ENCODE measurements at regions not wholly inside any gene's neighbourhood (a gene's known extent, or its start where the extent isn't known, plus 50 kb on each side); places are given as distances from the start of the nearest gene placed in this dataset.

DNA sequence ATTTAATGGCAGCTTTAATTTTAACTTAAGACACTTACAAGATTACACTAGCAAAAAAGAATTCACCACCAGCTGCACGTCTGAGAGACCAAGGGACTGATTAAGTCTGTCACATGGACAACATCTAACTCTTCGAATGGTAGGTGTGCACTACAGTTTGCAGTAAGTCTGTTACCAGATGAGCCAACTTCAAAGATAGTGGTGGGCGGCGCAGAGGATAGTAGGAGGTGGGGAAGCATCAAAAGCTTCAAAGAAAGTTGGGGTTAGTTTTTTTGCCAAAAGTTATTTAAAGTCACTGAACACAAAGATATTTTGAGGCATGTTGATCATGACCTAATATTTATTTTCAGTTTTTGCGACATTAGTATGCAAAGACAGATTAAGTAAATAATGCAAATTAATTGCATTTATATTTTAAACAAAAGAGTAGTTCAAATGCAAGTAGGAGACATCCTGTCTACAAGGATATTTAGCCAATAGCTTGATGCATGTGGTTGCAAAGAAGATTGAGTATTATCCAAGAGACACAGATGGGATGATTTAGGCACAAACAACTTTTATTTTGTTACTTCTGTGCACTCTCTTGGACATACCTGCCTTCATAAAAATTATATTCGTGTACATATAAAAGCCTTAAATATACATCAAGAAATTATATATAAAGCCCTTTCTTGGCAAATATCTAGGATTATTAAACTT lies 327.7 kb downstream of the BMP4 start:
- TF ChIP-seq POLR2A (IDR thresholded peaks at IDR 0.05; ENCODE audit: control extremely low read depth in 1 of 2, low read depth in 2 of 2, low read length in 2 of 2) (no peak), EP300 (IDR thresholded peaks at IDR 0.05; ENCODE audit: borderline replicate concordance in 1 of 2, low read depth in 2 of 2, low read length in 2 of 2) (no peak), BACH1 (IDR thresholded peaks at IDR 0.05; ENCODE audit: low read length) (no peak), KDM1A (IDR thresholded peaks at IDR 0.05; ENCODE audit: borderline replicate concordance, low read length) (no peak), PHF8 (conservative IDR thresholded peaks at IDR 0.05; ENCODE audit: low read depth, low read length) (no peak), POU5F1 (IDR thresholded peaks at IDR 0.05; ENCODE audit: low read depth, low read length) (no peak), GABPA (IDR thresholded peaks at IDR 0.05; ENCODE audit: borderline replicate concordance, insufficient read depth, low read length) (no peak), BCL11A (IDR thresholded peaks at IDR 0.05; ENCODE audit: low read depth in 2 of 2, low read length in 2 of 2) (no peak)
- WGBS, 2 experiments (ENCODE audit: extremely low coverage in 1 of 2, insufficient coverage in 1 of 2, insufficient read length in 1 of 2, insufficient replicate concordance in 2 of 2, low coverage in 1 of 2, low lambda C conversion rate in 2 of 2, missing lambda C conversion rate in 1 of 2) = 79% methylated on average over 6 of the region's 6 CpGs; no CpG with 5 or more reads in 1 of the 2 experiments
- Histone ChIP-seq H3K9me3 (ENCODE audit: insufficient read depth in 2 of 2, low read depth in 1 of 2, low read length in 1 of 2) (no peaks in the 10 kb centered on the region), H2BK120ac (replicated peaks; ENCODE audit: low read depth, low read length) (no peak overlapping the region), H2BK5ac (ENCODE audit: low read depth, low read length) (no peak overlapping the region), H2AK5ac (ENCODE audit: low read depth, low read length) (no peak overlapping the region), H3K4me1 (replicated peaks in 1 of 4; ENCODE audit: control insufficient read depth in 3 of 4, insufficient read depth in 4 of 4, low read length in 3 of 4) (no peaks in the 10 kb centered on the region; a peak in 1 of 7 replicates), H3K79me1 (ENCODE audit: low read depth, low read length) (no peaks in the 10 kb centered on the region), H3K4ac (replicated peaks; ENCODE audit: insufficient read length, low read depth, low read length) (no peak overlapping the region), H3K36me3 (ENCODE audit: control insufficient read depth in 2 of 4, insufficient read depth in 4 of 4, low read length in 3 of 4) (no peaks in the 10 kb centered on the region), H4K91ac (replicated peaks; ENCODE audit: insufficient read length, low read length) (no peak overlapping the region), H3K27me3 (replicated peaks in 1 of 4; ENCODE audit: control insufficient read depth in 3 of 4, extremely low read depth in 1 of 4, insufficient read depth in 3 of 4, low read length in 3 of 4) (no peaks in the 10 kb centered on the region), H2AFZ (ENCODE audit: low read length) (no peak overlapping the region), H3K4me2 (ENCODE audit: insufficient read depth in 1 of 2, low read depth in 2 of 2, low read length in 2 of 2) (no peak overlapping the region), H4K5ac (ENCODE audit: insufficient read length, low read depth, low read length) (no peak overlapping the region), H3K79me2 (ENCODE audit: control insufficient read depth in 1 of 2, insufficient read depth in 2 of 2, low read length in 2 of 2) (no peaks in the 10 kb centered on the region), H2BK12ac (ENCODE audit: low read depth, low read length) (no peak overlapping the region), H2BK20ac (ENCODE audit: low read length) (no peak overlapping the region), H3K27ac (ENCODE audit: low read depth, low read length) (no peak overlapping the region), H3K23me2 (ENCODE audit: low read depth, low read length) (no peaks in the 10 kb centered on the region), H4K8ac (ENCODE audit: extremely low read depth, insufficient read depth, low read length) (no peak overlapping the region), H3K18ac (ENCODE audit: extremely low read depth, low read length) (no peak overlapping the region), H3K56ac (replicated peaks; ENCODE audit: insufficient read length, low read depth, low read length) (no peak overlapping the region), H3K9ac (replicated peaks in 1 of 4; ENCODE audit: extremely low read depth in 1 of 4, low read depth in 3 of 4, low read length in 3 of 4) (no peak overlapping the region), H2BK15ac (ENCODE audit: low read length) (no peak overlapping the region), H3K14ac (ENCODE audit: insufficient read length) (no peak overlapping the region), H3K23ac (ENCODE audit: insufficient read length) (no peak overlapping the region), H4K20me1 (replicated peaks in 1 of 2; ENCODE audit: control insufficient read depth in 1 of 2, insufficient read depth in 2 of 2, low read length in 2 of 2) (no peaks in the 10 kb centered on the region), H3K4me3 (ENCODE audit: extremely low read depth in 1 of 4, insufficient read depth in 2 of 4, low read depth in 3 of 4, low read length in 4 of 4) (no peak overlapping the region)
- FAIRE-seq (no peak), DNase-seq (ENCODE audit: low read depth in 1 of 2, low spot score in 2 of 2) (no peak)
- POLR2A ChIA-PET (ENCODE audit: partially characterized antibody) = no interaction called here
- CTCF ChIA-PET (ENCODE audit: partially characterized antibody) = no interaction called here

Measured in H1 (cell line).